Kidney glomerular epithelial cell (primary cell): ENCODE measurements at regions not wholly inside any gene's neighbourhood (a gene's known extent, or its start where the extent isn't known, plus 50 kb on each side); places are given as distances from the start of the nearest gene placed in this dataset.

Experiments used
- DNase-seq: peaks from one replicate; lab custom pipeline; 2025; lab: John Stamatoyannopoulos, UW

GRCh38 chr16:65895906-65896305 is 470.6 kb upstream of the CDH5 start:
- DNase-seq: no peak

GRCh38 chr16:65895486-65895885 is 471.0 kb upstream of the CDH5 start:
- DNase-seq: no peak

GRCh38 chr16:65890203-65890602 is 476.3 kb upstream of the CDH5 start:
- no peak for DNase-seq

GRCh38 chr16:65889533-65889966 is 476.9 kb upstream of the CDH5 start:
- DNase-seq: no peak

- DNase-seq: no peak
Observed at GRCh38 chr16:65888201-65888600, 478.3 kb upstream of the CDH5 start.

- DNase-seq: no peak
Observed at GRCh38 chr16:65884018-65884417, 482.5 kb upstream of the CDH5 start.

DNA sequence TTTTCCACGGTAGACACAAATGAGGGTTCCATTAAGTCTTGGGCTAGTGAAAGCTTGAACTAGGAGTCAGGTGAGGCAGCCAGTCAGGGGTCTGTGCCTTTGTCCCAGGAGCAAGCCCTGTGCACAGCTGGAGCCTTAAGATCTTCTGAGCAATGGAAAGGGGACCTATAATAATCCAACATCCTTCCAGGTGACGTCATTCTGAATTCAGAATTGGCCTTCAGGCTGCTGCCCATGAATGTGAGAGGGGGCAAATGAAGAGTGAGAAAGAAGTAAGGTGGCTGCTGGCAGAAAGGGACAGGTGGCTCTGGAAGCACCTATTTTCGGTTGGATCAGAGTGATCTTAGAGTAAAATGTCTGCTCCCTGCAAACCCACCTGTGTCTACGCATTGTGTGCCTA is 488.1 kb upstream of the CDH5 start:
- DNase-seq: no peak

DNA sequence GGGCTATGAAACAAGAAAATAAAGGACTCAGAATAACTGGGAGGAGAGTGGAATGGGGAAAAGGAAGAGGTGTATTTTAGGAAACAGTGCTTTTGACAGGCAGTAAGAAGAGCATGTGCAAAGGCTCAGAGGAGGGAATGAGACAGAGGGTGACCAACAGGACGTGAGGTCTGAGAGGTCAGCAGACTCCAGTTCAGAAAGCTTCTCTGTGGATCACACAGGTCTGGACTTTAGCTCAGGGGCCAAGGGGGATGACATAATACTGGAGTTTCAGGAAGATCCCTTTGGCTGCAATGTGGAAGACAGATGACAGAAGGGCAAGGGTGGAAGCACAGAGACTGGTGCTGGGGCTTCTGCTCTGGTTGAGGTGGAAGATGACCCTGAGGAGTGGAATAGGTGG is 489.9 kb upstream of the CDH5 start:
- DNase-seq: no peak

DNA sequence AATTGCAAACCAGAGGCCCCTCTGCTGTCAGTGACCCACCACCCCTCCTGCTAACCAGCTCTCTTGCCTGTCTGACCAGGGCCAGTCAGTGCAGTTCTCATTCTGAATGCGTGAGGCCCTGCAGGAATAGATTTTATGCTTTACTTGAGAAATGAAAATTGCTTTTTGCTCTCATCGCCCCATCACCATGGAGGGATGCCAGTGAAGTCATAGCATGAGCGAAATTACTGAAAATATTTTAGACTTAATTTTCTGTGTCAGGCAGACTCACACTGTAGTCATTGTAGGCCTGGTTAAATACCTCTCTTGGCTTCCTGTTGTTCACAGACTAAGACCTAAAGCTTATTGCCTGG is 490.5 kb upstream of the CDH5 start:
- no peak for DNase-seq

- DNase-seq: no peak
Observed at GRCh38 chr16:65875381-65876055, 491.0 kb upstream of the CDH5 start.

GRCh38 chr16:65869261-65869660 is 497.2 kb upstream of the CDH5 start:
- no peak for DNase-seq

DNA sequence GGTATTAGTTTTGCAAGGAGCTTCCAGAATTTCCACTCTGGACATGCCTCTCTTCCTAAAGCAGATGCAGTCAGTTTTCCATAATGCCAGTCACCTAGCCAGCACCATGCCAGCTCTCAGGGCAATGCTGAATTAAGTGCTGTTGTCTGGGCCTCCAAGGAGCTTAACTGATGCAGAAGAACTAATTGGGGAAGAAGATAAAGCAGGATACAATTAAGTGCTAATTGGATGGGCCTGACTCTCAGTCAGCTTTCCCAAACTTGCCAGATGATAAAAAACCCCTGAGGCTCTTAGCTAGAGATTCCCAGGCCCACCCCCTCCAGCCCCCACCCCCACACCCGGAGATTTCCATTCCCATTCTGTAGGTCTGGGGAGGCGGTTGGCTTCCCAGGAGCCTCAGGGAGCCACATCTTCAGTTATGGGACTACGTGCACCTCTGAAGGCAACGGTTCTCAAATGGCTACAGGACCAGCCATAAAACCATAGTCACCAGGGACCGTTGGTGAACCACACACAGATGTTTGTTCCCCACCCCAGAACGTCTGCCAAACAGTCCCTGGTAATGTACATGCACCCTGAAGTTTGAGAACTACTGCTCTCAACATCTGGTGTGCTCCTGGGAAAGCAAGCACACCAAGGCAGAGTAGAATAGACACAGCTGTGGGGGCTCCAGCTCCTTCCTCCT is 499.1 kb upstream of the CDH5 start:
- no peak for DNase-seq

GRCh38 chr16:65863236-65863635 is 503.3 kb upstream of the CDH5 start:
- no peak for DNase-seq

DNA sequence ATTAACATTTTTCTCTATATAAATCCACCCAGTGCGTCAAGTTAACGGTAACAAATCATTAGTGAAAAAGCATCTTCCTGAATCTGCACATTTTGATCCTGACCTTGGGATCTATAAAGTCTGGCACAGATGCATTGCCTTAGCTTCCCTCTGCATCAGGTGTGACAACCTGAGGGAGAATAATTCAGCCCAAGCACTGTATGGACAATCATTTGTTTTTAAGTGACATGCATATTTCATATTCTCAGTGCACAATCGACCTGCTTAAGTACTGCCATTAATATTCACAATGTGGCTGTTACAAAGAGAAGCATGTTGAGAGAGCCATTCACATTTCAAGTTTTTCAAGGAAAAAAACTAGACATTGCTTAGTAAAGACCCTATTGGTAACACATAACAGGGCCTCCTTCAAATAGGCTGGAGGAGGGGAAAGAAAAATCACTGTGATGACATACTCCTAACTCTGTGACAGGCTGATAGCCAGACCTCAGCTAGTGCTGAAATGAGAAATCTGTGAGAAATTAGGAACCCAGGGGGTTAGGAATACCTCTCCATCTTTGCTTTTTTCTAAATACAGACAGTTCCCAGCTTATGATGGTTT is 505.3 kb upstream of the CDH5 start:
- DNase-seq: no peak

- no peak for DNase-seq
Observed at GRCh38 chr16:65855171-65856145, 511.0 kb upstream of the CDH5 start.

DNA sequence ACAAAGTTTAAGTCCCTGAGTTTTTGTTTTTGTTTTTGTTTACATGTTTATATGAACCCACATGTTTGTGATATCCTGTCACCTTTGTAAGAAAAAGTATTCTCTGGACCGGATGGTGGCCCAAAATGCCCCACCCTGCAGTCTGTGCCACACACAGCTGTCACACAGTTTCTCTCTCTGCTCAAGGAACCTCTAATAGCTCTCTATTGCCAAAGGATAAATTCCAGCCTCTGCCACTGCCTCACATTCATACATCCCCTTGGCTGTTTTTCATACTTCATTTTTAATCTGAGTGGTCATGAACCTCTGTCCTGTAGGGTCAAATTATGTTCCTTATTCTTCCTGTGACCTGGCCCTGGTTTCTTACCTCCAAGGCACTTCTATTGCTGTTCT is 520.3 kb upstream of the CDH5 start:
- no peak for DNase-seq

DNA sequence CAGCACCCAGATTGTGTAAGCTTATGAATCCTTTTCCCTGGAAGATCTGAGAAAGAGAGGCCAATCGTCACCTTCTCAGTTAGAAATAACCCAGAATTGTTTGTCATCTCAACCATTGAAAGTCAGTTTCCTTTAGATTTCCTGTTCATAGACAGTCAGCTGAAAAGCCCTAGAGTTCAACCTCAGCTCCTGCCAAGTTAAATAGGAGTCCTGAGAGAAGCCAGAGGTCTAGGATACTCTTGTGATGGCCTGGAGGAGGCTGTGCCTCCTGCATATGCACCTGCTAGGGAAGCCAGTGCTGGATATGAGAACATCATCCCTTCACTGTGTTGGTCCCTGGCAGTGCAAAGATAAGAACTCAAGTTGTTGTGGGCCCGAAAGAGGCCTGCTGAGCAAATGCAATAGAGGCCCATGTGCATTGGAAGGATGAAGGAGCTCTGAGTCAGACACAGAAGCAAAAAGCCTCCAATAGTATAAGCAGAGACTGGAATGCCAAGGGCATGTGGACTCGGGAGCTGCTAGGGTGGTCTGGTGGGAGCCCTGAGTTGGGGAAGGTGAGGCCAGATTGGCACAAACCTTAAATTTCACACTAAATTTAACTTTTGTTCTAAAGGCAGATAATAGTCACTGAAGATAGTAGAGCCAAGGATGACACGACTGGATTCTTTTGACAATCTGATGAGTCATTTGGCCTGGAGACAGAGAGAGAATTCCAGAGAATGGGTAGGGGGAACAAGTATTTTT is 520.9 kb upstream of the CDH5 start:
- DNase-seq: no peak

- DNase-seq: no peak
Observed at GRCh38 chr16:65843941-65844340, 522.5 kb upstream of the CDH5 start.

- DNase-seq: no peak
Observed at GRCh38 chr16:65842067-65842466, 524.4 kb upstream of the CDH5 start.

GRCh38 chr16:65838001-65838400 is 528.5 kb upstream of the CDH5 start:
- DNase-seq: no peak

GRCh38 chr16:65837464-65837863 is 529.0 kb upstream of the CDH5 start:
- DNase-seq: no peak

DNA sequence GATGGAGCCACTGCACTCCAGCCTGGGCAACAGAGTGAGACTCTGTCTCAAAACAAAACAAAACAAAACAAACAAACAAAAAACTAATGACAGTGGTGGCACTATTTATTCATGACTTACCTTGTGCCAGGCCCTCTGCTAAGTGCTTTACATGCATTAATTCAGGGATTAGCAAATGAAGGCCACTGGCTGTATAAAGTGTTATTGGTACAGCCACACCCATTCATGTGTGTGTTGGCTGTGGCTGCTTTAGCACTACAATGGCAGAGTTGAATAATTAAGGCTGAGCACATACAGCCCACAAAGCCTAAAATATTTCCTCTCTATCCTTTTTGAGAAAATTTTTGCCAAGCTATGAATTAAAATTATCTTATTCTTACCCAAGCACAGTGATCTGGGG is 531.8 kb upstream of the CDH5 start:
- no peak for DNase-seq
